Activated CD4-positive, alpha-beta T cell treated with anti-CD3 and anti-CD28 coated beads, Interleukin-2, amount 10 ng/mL, durations not matched to agents 7 days and 5 days (primary cell): ENCODE measurements at regions not wholly inside any gene's neighbourhood (a gene's known extent, or its start where the extent isn't known, plus 50 kb on each side); places are given as distances from the start of the nearest gene placed in this dataset.

Experiments
- CTCF ChIA-PET: fragments of 350-600 bp; sonication (Branson Sonifier 250); formaldehyde crosslinking; loops from one replicate; lab custom pipeline; 2021; ENCODE audit warnings: antibody characterized with exemption; lab: Charles Lee
- POLR2A ChIA-PET: fragments of 350-600 bp; sonication (Branson Sonifier 250); formaldehyde crosslinking; loops from one replicate; lab custom pipeline; 2021; ENCODE audit warnings: antibody characterized with exemption; lab: Charles Lee
- DNase-seq: peaks from one replicate; pipeline ENCODE4 v3.0.0-alpha.2; 2020
- H3K27ac Mint-ChIP-seq: one replicate; pipeline ENCODE4 v1.8.0; 2021; ENCODE audit warnings: mild to moderate bottlenecking, moderate library complexity, mixed read lengths
- H3K27me3 Mint-ChIP-seq: one replicate; pipeline ENCODE4 v1.8.0; 2021; ENCODE audit warnings: mixed read lengths
- H3K36me3 Mint-ChIP-seq: one replicate; pipeline ENCODE4 v1.8.0; 2021; ENCODE audit warnings: low read depth, mixed read lengths
- H3K4me1 Mint-ChIP-seq: one replicate; pipeline ENCODE4 v1.8.0; 2021; ENCODE audit warnings: mixed read lengths
- H3K4me3 Mint-ChIP-seq: one replicate; pipeline ENCODE4 v1.8.0; 2021; ENCODE audit warnings: mild to moderate bottlenecking, moderate library complexity, mixed read lengths
- H3K9me3 Mint-ChIP-seq: one replicate; pipeline ENCODE4 v1.8.0; 2021; ENCODE audit warnings: mixed read lengths

DNA sequence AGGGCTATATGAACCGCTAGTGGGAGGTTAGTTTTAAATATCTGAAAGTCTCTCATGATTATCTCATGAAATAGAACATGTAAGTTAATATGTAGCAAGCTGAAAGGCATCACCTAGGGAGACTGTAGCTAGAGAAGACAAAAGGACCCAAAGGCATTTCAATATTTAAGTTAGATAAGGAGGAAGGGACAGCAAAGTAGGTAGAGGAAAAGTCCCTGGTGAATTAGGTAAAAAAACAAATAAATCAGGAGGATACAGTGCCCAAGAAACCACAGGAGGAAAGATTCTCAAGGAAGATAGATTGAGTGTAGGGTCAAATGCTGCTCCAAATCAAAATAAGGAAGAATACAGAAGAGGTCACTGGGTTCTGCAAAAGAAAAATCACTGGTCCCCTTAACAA is 175.5 kb downstream of the GASK1B start:
- H3K27me3 Mint-ChIP-seq = peaks cover 3% of the 10 kb centered on the region
- no peaks in the 10 kb centered on the region for H3K9me3 Mint-ChIP-seq
- ChIA-PET CTCF (no interaction called here), POLR2A (no interaction called here)
- H3K36me3 Mint-ChIP-seq = no peaks in the 10 kb centered on the region
- no peak overlapping the region for H3K27ac Mint-ChIP-seq
- H3K4me1 Mint-ChIP-seq = no peaks in the 10 kb centered on the region
- no peak for DNase-seq
- no peak overlapping the region for H3K4me3 Mint-ChIP-seq

DNA sequence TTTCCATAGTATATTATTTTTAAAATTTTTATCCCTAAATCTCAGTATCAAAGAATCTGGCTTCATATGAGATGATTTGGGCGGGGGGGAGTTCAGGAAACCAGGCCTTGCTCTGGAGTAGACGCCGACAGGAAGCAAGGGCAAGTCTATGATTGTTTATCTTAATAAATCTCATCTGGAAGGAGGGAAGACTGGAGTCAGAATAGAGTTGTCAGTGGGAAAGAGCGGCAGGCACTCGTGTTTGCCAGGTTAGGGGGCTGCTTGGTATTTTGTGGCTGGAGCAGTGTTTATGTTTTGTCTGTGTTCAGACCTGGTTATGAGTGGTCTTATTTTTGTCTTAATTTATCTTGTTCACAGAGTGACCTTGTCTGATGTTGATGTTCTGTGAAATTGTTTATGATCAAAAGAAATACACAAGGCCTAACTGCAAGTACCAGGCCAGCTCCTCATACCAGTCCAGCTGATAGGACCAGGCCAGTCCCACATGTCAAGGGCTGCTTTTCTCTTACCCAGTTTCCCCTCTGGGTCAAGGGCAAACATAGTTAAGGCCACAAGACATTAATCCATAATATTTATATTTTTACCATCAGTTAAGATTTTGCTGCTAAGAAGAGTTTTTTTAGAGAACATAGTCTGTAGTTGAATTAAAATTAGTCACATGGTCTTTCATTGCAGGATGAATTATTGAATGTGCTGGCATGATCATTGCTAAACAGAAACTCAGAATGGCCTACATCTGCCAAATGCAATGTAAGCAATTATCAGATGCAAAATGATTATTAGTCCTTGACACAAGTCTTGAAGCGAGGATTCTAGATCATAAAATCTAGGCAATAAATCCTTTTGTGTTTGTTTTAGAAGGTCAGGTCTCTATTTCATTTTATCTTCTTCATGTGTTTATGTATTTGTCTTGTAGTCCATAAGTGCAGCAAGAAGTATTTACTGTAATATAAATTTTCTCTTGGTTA is 176.5 kb downstream of the GASK1B start:
- no peak overlapping the region for H3K4me3 Mint-ChIP-seq
- ChIA-PET CTCF (no interaction called here), POLR2A (no interaction called here)
- peaks cover 3% of the 10 kb centered on the region for H3K27me3 Mint-ChIP-seq
- DNase-seq = no peak
- H3K9me3 Mint-ChIP-seq = no peaks in the 10 kb centered on the region
- no peak overlapping the region for H3K27ac Mint-ChIP-seq
- H3K4me1 Mint-ChIP-seq = no peaks in the 10 kb centered on the region
- no peaks in the 10 kb centered on the region for H3K36me3 Mint-ChIP-seq

DNA sequence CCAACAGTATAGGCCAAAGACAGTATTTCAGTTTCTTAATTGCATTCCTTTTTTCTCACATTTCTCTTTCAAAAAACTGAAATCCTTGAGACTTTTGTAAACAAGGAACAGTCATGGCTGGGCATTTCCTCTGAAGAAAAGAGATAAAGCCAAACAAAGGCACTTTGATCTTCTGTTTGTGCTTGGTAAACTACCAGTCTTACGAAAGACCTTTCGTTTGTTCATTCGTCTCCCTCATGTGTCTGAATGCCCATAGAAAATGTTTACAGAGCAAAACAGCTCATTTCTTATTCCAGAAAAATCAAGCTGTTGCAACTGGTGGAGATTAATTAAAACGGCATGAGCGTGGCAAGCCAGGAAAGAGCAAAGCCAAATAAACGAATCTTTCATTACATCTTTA is 178.0 kb downstream of the GASK1B start:
- H3K36me3 Mint-ChIP-seq = no peaks in the 10 kb centered on the region
- CTCF ChIA-PET = no interaction called here
- H3K4me3 Mint-ChIP-seq = no peak overlapping the region
- H3K27me3 Mint-ChIP-seq = no peaks in the 10 kb centered on the region
- POLR2A ChIA-PET = no interaction called here
- H3K4me1 Mint-ChIP-seq = no peaks in the 10 kb centered on the region
- DNase-seq = no peak
- H3K9me3 Mint-ChIP-seq = no peaks in the 10 kb centered on the region
- H3K27ac Mint-ChIP-seq = no peak overlapping the region

DNA sequence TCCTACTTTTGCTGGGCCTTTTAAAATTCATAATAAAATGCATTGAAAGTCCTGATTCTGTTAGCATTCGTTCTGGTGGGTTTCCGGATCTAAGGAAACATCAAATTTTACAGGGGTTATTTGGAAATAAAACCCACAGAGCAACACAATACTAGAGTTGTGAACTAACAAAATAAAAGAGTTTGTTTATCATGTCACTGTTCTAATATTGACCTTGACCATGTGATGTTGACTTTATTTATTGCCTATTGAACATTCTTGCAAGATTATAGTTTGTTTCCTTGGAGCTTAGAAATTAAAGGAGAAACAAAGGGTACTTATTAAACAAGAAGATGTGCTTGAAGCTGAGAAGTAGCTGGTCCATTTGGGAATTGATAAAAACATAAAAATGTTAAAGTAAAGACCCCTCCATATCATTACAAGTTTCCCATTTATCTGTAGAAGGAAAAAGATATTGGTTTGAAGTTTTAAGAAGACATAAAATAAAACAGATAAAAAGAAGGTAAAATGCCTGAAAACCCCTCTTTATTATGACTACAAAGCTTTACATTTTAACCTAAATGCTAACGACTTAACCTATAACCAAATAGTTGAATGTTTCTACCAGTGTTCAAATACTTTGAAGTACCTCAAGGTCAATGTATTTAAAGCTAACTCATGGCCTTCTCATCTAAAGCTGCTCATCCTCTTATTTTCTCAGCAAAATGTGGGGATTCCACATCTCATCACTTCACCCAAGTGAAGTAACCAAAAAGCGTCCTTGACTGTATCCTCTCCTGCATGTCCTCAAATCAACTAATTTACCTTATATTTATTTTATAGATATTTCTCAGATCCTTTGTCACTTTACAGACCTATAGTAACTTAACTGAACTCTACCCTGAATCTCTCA is 179.6 kb downstream of the GASK1B start:
- Mint-ChIP-seq H3K27ac (no peak overlapping the region), H3K4me3 (no peak overlapping the region), H3K9me3 (no peaks in the 10 kb centered on the region), H3K27me3 (no peaks in the 10 kb centered on the region), H3K36me3 (no peaks in the 10 kb centered on the region), H3K4me1 (no peaks in the 10 kb centered on the region)
- ChIA-PET POLR2A (no interaction called here), CTCF (no interaction called here)
- no peak for DNase-seq

DNA sequence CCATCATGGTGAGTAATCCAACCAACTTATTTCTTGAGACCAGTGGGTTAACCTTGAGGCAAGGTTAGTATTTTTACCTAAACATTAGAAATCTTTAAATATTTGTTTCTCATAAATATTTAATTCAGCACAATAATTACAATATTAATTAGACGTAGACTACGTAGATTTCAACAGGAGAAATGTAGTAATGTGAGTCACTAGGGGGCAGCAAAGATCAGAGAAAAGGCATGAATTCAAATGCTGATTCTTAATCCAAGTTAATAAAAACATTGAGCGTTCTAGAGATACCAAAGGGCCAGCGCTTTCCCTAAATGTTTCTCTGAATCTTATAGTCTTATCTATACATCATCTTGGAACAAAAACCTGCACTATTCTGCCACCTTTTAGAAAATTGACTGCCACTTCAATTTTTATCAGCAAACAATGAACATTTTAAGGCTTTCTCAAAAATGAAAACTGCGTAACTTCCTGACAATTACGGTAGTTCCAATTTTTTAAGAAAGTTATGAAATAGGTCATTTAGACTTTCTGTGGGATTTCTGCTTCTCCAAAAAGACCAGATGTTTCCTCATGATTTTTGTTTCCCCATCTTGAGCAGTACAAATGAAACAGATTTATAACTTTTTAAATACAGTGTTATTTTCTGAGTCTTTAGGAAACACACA is 180.7 kb downstream of the GASK1B start:
- ChIA-PET CTCF (no interaction called here), POLR2A (no interaction called here)
- Mint-ChIP-seq H3K4me3 (no peak overlapping the region), H3K9me3 (no peaks in the 10 kb centered on the region), H3K27ac (no peak overlapping the region), H3K4me1 (no peaks in the 10 kb centered on the region), H3K27me3 (no peaks in the 10 kb centered on the region), H3K36me3 (no peaks in the 10 kb centered on the region)
- DNase-seq = peak; percentile 51

DNA sequence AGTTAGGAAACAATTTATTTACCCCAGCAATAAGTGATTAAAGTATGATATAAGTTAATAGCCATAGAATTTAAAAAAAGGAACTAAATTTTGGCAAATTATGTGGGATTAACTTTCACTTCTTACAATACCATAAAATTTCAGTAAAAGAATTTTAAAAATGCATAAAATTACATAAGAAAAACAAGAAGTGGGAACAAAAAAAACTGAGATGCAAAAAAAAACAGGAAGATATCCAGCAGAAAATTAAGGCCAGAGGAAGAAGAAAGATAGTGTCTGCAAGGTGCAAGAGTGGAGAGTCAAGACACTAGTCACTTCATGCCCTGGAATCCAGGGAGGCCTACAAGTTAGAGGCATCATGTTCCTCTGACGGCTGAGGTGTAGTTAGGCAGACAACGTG is 184.2 kb downstream of the GASK1B start:
- no peaks in the 10 kb centered on the region for H3K4me1 Mint-ChIP-seq

DNA sequence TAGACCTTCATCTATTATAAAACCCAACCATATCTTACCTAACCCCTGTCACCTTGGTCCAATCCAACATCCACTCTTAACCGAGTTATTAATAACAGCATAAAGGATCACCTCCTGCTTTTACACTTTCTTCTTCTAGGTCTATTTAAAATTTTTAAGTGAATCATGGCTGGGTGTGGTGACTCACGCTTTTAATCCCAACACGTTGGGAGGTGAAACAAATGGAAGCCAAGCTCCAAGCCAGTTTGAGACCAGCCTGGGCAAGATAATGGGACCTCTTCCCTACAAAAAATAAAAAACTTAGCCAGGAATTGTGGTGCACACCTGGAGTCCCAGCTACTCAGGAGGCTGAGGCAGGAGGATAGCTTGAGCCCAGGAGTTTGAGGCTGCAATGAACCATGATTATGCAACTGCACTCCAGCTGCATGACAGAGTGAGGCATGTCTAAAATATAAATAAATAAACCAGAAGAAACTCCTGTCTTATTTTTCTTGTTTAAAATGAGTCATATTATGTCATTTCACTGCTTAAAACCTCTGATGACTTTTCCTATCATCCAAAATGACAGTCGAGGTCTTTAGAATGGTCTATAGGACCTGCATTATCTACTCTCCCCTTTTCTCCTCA is 188.4 kb downstream of the GASK1B start:
- no peaks in the 10 kb centered on the region for H3K27me3 Mint-ChIP-seq
- DNase-seq = no peak
- POLR2A ChIA-PET = no interaction called here
- no peaks in the 10 kb centered on the region for H3K4me1 Mint-ChIP-seq
- no peak overlapping the region for H3K27ac Mint-ChIP-seq
- no peaks in the 10 kb centered on the region for H3K9me3 Mint-ChIP-seq
- no peak overlapping the region for H3K4me3 Mint-ChIP-seq
- H3K36me3 Mint-ChIP-seq = no peaks in the 10 kb centered on the region
- CTCF ChIA-PET = no interaction called here

More for the DNA sequence above, 184.2 kb downstream of the GASK1B start:
- ChIA-PET CTCF (no interaction called here), POLR2A (no interaction called here)
- Mint-ChIP-seq H3K27me3 (no peaks in the 10 kb centered on the region), H3K4me3 (no peak overlapping the region), H3K36me3 (no peaks in the 10 kb centered on the region), H3K9me3 (no peaks in the 10 kb centered on the region), H3K27ac (no peak overlapping the region)
- no peak for DNase-seq

DNA sequence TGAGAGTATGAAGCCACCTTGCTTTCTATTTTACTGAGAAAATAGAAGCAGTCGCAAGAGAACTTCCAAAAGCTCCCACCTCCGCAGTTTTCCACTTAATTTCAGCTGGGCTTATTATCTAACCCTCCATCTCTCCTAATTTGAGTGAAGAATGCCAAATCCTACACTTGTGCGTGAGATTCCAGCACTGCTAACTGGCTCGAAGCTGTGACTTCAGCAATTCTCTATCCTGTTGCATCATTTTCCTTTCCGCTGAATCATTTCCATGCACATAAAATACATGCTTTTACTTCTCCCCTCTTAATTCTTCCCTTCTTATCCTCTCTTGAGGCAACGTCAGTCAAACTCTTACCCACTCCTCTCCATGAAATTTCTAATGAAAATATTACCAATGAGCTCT is 189.5 kb downstream of the GASK1B start:
- ChIA-PET CTCF (no interaction called here), POLR2A (no interaction called here)
- Mint-ChIP-seq H3K4me3 (no peak overlapping the region), H3K4me1 (no peaks in the 10 kb centered on the region), H3K27me3 (peaks cover 3% of the 10 kb centered on the region), H3K27ac (no peak overlapping the region), H3K36me3 (no peaks in the 10 kb centered on the region), H3K9me3 (no peaks in the 10 kb centered on the region)
- DNase-seq = no peak

DNA sequence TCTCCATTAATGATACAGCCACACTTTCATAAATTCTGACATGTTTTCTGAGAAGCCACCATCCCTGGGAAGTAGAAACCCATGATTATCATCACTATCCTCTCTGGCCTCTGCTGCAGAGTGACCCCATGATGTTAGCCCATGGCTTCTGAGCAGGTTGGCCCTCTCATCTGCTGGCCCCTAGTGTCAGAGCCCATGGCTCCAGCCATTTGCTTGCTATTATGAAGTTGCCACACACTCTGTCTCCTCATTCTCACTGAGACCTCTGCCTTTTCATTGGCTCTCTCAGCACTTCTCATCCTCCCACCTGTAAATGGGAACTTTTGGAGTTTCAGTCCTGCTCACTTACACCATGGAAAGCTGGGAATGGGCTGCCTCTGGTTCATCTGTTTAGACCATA is 192.7 kb downstream of the GASK1B start:
- H3K4me3 Mint-ChIP-seq = no peak overlapping the region
- ChIA-PET POLR2A (no interaction called here), CTCF (no interaction called here)
- no peaks in the 10 kb centered on the region for H3K9me3 Mint-ChIP-seq
- no peak for DNase-seq
- peaks cover 4% of the 10 kb centered on the region for H3K27me3 Mint-ChIP-seq
- H3K27ac Mint-ChIP-seq = no peak overlapping the region
- H3K36me3 Mint-ChIP-seq = no peaks in the 10 kb centered on the region
- no peaks in the 10 kb centered on the region for H3K4me1 Mint-ChIP-seq

DNA sequence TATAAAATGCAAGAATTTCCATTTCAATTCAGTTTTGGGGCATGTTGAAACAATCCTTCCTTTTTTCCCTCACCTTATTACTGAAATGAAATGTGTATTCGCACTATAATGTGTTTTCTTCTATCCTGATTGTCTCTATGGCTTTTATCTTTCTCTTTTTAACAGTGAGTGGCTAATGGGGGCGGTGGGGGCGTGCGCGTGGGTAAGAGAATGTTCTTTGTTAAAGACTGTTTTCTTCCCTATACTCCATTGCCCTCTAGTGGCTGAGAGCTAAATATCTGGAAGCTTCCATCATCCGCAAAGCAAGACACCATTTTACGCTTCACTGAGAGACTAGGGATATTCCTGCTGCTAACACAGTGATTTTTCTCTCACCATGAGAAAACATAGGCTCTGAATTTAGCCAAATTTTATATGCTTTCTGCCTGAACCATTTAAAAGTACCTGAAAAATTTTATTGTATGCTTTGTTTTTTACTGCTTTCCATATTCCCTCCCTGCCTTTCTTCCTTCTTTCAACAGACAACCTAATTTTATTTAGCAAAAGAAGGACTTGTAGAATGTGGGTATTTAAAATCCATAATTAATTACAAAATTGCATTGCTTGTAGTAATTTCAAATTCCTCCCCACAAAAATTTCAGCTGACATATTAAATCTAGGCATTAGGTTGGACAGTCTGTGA is 194.0 kb downstream of the GASK1B start:
- no peak overlapping the region for H3K4me3 Mint-ChIP-seq
- no peaks in the 10 kb centered on the region for H3K36me3 Mint-ChIP-seq
- H3K4me1 Mint-ChIP-seq = no peaks in the 10 kb centered on the region
- DNase-seq = peak; percentile 19
- ChIA-PET CTCF (no interaction called here), POLR2A (no interaction called here)
- no peaks in the 10 kb centered on the region for H3K9me3 Mint-ChIP-seq
- H3K27ac Mint-ChIP-seq = no peak overlapping the region
- H3K27me3 Mint-ChIP-seq = peaks cover 4% of the 10 kb centered on the region

DNA sequence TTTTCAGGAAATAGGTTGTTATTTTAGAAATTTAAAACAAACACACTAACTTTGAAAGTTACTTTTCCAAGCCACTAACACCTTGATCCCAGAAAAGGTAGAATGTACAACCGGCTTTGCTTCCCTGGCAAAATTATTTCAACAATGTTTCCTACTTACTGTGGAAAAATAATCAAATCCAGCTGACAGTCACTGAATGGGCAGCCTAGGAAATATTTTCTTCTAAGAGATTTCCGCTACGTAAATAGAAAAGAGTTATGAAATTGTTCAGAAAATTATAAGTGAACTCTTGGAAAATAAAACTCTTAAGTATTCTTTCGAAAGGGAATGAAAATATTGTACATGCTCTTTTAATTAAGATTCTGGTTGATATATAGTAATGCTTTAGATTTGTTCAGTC is 195.7 kb downstream of the GASK1B start:
- POLR2A ChIA-PET = no interaction called here
- CTCF ChIA-PET = no interaction called here
- no peaks in the 10 kb centered on the region for H3K9me3 Mint-ChIP-seq
- H3K27ac Mint-ChIP-seq = no peak overlapping the region
- no peak for DNase-seq
- H3K4me1 Mint-ChIP-seq = no peaks in the 10 kb centered on the region
- H3K27me3 Mint-ChIP-seq = peaks cover 4% of the 10 kb centered on the region
- no peak overlapping the region for H3K4me3 Mint-ChIP-seq
- H3K36me3 Mint-ChIP-seq = no peaks in the 10 kb centered on the region

DNA sequence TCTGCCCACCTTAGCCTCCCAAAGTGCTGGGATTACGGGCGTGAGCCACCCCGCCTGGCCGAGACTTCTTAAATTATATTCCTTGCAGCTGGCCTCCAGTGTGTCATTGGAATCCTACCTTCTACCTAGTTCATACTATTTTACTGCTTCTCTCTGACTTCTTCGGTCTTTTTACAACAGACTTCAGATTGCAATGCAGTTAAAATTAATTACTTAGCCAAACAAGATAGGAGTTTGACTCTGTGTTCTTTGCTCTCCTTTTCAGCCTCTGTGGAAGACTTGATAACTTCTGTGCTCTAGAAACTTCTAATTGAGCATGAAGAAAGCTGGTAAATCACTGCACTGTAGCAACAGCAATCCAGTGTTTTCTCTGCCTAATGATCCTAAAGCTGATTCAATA is 199.5 kb downstream of the GASK1B start:
- DNase-seq = no peak
- H3K4me1 Mint-ChIP-seq = no peaks in the 10 kb centered on the region
- ChIA-PET CTCF (interaction anchor here (1.4 kb wide), 1 partner anchor 24 kb away, joined by 3 read pairs; no protein-coding TSS in a partner anchor), POLR2A (no interaction called here)
- H3K9me3 Mint-ChIP-seq = no peaks in the 10 kb centered on the region
- no peaks in the 10 kb centered on the region for H3K36me3 Mint-ChIP-seq
- H3K27me3 Mint-ChIP-seq = peaks cover 2% of the 10 kb centered on the region
- H3K27ac Mint-ChIP-seq = no peak overlapping the region
- H3K4me3 Mint-ChIP-seq = no peak overlapping the region
